GM12878 (cell line): ENCODE measurements at regions not wholly inside any gene's neighbourhood (a gene's known extent, or its start where the extent isn't known, plus 50 kb on each side); places are given as distances from the start of the nearest gene placed in this dataset.

Experiments
- ATAC-seq: fragments of 200-7000 bp; cut with Tn5 transposase; 3 replicates; pipeline ENCODE4 v1.9.1; 2020; ENCODE audit warnings: mild to moderate bottlenecking, moderate library complexity
- BruUV-seq: library from RNA; stranded (reverse); fragments of 400-500 nt; replicated peaks from 2 replicates; lab custom pipeline; 2021; lab: Mats Ljungman, UMichigan
- CTCF ChIA-PET: fragments of 300-600 bp; sonication (Branson Sonifier 250); formaldehyde crosslinking; extraction: SDS; loops from one replicate; lab custom pipeline; 2021; ENCODE audit warnings: inconsistent platforms; lab: Yijun Ruan, JAX
- POLR2A ChIA-PET: fragments of 350-600 bp; formaldehyde crosslinking; extraction: SDS; loops from one replicate; lab custom pipeline; 2021; ENCODE audit warnings: inconsistent platforms; lab: Charles Lee
- RAD21 ChIA-PET: fragments of 300-600 bp; sonication (Branson Sonifier 250); formaldehyde crosslinking; loops from one replicate; lab custom pipeline; 2023; ENCODE audit warnings: antibody characterized with exemption; ENCODE audit not compliant: unreplicated experiment; lab: Charles Lee
- SMC1A ChIA-PET: fragments of 300-600 bp; sonication (Branson Sonifier 250); formaldehyde crosslinking; loops from one replicate; lab custom pipeline; 2023; ENCODE audit not compliant: unreplicated experiment, uncharacterized antibody; lab: Charles Lee
- DNase-seq: peaks from one replicate; pipeline ENCODE4 v3.0.0-alpha.2; 2011; ENCODE audit warnings: low read depth, low spot score
- FAIRE-seq: peaks from 3 replicates; lab custom pipeline; 2011; peaks lifted over from hg19 to GRCh38; lab: Jason Lieb, UNC
- H2AFZ ChIP-seq: 2 replicates; pipeline ENCODE4 v1.6.0; 2011; ENCODE audit warnings: low read depth, low read length, control low read depth; ENCODE audit not compliant: control insufficient read depth
- H3K27ac ChIP-seq: 2 replicates; pipeline ENCODE4 v1.5.1; 2011; ENCODE audit warnings: control low read depth; ENCODE audit not compliant: control insufficient read depth, insufficient read depth
- H3K27me3 ChIP-seq, 2 experiments: replicated peaks in 1 of 2; 2 replicates each; pipeline versions ENCODE4 v1.6.0 to v1.6.1; 2011; ENCODE audit warnings: low read length in 1 of 2; ENCODE audit not compliant: control insufficient read depth in 2 of 2, insufficient read depth in 2 of 2
- H3K36me3 ChIP-seq, 2 experiments: 2 replicates each; pipeline ENCODE4 v1.5.1; 2011; ENCODE audit warnings: low read length in 1 of 2; ENCODE audit not compliant: control insufficient read depth in 2 of 2, insufficient read depth in 2 of 2
- H3K4me1 ChIP-seq: 2 replicates; pipeline ENCODE4 v1.6.1; 2011; ENCODE audit warnings: mild to moderate bottlenecking, low read length, moderate library complexity, mixed read lengths; ENCODE audit not compliant: control insufficient read depth, insufficient read depth
- H3K4me2 ChIP-seq: 2 replicates; pipeline ENCODE4 v1.6.0; 2011; ENCODE audit warnings: control low read depth; ENCODE audit not compliant: control insufficient read depth, insufficient read depth
- H3K4me3 ChIP-seq: fragments of 200-600 bp; sonication (generic); 2 replicates; pipeline ENCODE4 v1.5.1; 2016
- H3K79me2 ChIP-seq: 2 replicates; pipeline ENCODE4 v1.6.0; 2011; ENCODE audit warnings: low read length; ENCODE audit not compliant: control insufficient read depth, insufficient read depth
- H3K9ac ChIP-seq: 2 replicates; pipeline ENCODE4 v1.8.0; 2011; ENCODE audit warnings: low read length, control low read depth, mixed read lengths; ENCODE audit not compliant: control insufficient read depth, insufficient read depth
- H3K9me3 ChIP-seq: replicated peaks from 3 replicates; pipeline ENCODE4 v1.5.1; 2011; ENCODE audit warnings: mild to moderate bottlenecking, low read length; ENCODE audit not compliant: control insufficient read depth, insufficient read depth
- H4K20me1 ChIP-seq: 2 replicates; pipeline ENCODE4 v1.6.0; 2011; ENCODE audit not compliant: control insufficient read depth, insufficient read depth
- CBX3 ChIP-seq: fragments of 200-600 bp; sonication (generic); IDR thresholded peaks from 2 replicates; pipeline ENCODE4 v1.6.1; 2016; ENCODE audit warnings: low read depth, borderline replicate concordance
- CBX5 ChIP-seq: sonication (generic); IDR thresholded peaks from 2 replicates; pipeline ENCODE4 v1.6.1; 2016; ENCODE audit warnings: low read depth, moderate library complexity, mild to moderate bottlenecking, inconsistent platforms
- CHD2 ChIP-seq: IDR thresholded peaks from 2 replicates; pipeline ENCODE4 v1.6.1; 2011; ENCODE audit warnings: low read depth, low read length, improper control_type of control experiment, borderline replicate concordance
- CREB1 ChIP-seq: IDR thresholded peaks from 2 replicates; pipeline ENCODE4 v1.6.1; 2012; ENCODE audit warnings: low read depth, mild to moderate bottlenecking, inconsistent platforms
- FOXK2 ChIP-seq: fragments of 450-650 bp; IDR thresholded peaks from 2 replicates; pipeline ENCODE4 v1.6.1; 2017; ENCODE audit warnings: mild to moderate bottlenecking, moderate library complexity
- KLF5 ChIP-seq: fragments of 450-650 bp; IDR thresholded peaks from 2 replicates; pipeline ENCODE4 v1.6.1; 2014; ENCODE audit warnings: mild to moderate bottlenecking; ENCODE audit not compliant: partially characterized antibody
- MTA2 ChIP-seq: fragments of 450-650 bp; IDR thresholded peaks from 2 replicates; pipeline ENCODE4 v1.6.1; 2016; ENCODE audit warnings: low read depth, mild to moderate bottlenecking, moderate library complexity
- MYB ChIP-seq: fragments of 150-350 bp; IDR thresholded peaks from 2 replicates; pipeline ENCODE4 v1.6.1; 2014; ENCODE audit warnings: mild to moderate bottlenecking, low read depth, low read length, borderline replicate concordance
- POLR2A ChIP-seq: IDR thresholded peaks from 2 replicates; pipeline ENCODE4 v1.6.1; 2011; ENCODE audit warnings: low read depth, mild to moderate bottlenecking, low read length
- RBBP5 ChIP-seq: fragments of 200-600 bp; sonication (generic); conservative IDR thresholded peaks from 2 replicates; pipeline ENCODE4 v1.6.1; 2016
- SIN3A ChIP-seq: IDR thresholded peaks from 2 replicates; pipeline ENCODE4 v1.6.1; 2012; ENCODE audit warnings: low read depth, low read length, improper control_type of control experiment
- SREBF2 ChIP-seq: IDR thresholded peaks from 2 replicates; pipeline ENCODE4 v1.6.1; 2012; ENCODE audit warnings: mild to moderate bottlenecking, low read length
- ZNF274 ChIP-seq: IDR thresholded peaks from one replicate; pipeline ENCODE4 v1.8.0; 2011; ENCODE audit not compliant: insufficient read length, insufficient read depth
- ZNF687 ChIP-seq: fragments of 450-650 bp; IDR thresholded peaks from 2 replicates; pipeline ENCODE4 v1.6.1; 2017; ENCODE audit warnings: mild to moderate bottlenecking, moderate library complexity
- WGBS: methylation state at CpG from one replicate; pipeline ENCODE4 v1.1.6; 2016; ENCODE audit warnings: low lambda C conversion rate; ENCODE audit not compliant: insufficient replicate concordance, insufficient coverage; ENCODE audit errors: missing lambda C conversion rate; 5-methylcytosine and 5-hydroxymethylcytosine counted together
- in situ Hi-C: fragments of 300-500 bp; cut with MboI; formaldehyde crosslinking; loops from 9 replicates; pipeline ENCODE4 v1.14.3; 2018; ENCODE audit warnings: mixed read lengths
- intact Hi-C: fragments of 100-400 bp; cut with micrococcal nuclease; formaldehyde crosslinking; loops from one replicate; pipeline ENCODE4 v1.14.2; 2022; ENCODE audit not compliant: unreplicated experiment
- TF ChIP-seq, protein P1 (sequence below): fragments of 450-650 bp; IDR thresholded peaks from 2 replicates; pipeline ENCODE4 v1.6.1; 2017; ENCODE audit warnings: mild to moderate bottlenecking, low read depth, inconsistent platforms; ENCODE audit not compliant: poor library complexity, severe bottlenecking
- TF ChIP-seq, protein P2 (sequence below): fragments of 150-350 bp; IDR thresholded peaks from 2 replicates; pipeline ENCODE4 v1.6.1; 2016; ENCODE audit warnings: low read depth, low read length

GRCh38 chr2:142218471-142218870 lies 87.7 kb upstream of the LRP1B start:
- ChIA-PET SMC1A (interaction anchor here (0.8 kb wide), 1 partner anchor 17 kb away, joined by 4 read pairs; no protein-coding TSS in a partner anchor), RAD21 (no interaction called here), CTCF (no interaction called here), POLR2A (no interaction called here)
- intact Hi-C loops (no loop called here), in situ Hi-C loops (no loop called here)
- no peak overlapping the region for H3K9ac ChIP-seq
- H3K9me3 ChIP-seq, result no peaks in the 10 kb centered on the region
- no peaks in the 10 kb centered on the region for H3K27me3 ChIP-seq
- no peak overlapping the region for H3K4me2 ChIP-seq
- no peak for ATAC-seq
- no peak overlapping the region for H3K4me3 ChIP-seq
- WGBS, result 23% methylated on average over 3 of the region's 3 CpGs
- no peaks in the 10 kb centered on the region for H3K79me2 ChIP-seq
- no peaks in the 10 kb centered on the region for H3K36me3 ChIP-seq
- no peaks in the 10 kb centered on the region for H4K20me1 ChIP-seq
- no TSS peak for BruUV-seq
- H3K4me1 ChIP-seq, result no peaks in the 10 kb centered on the region
- no peak for FAIRE-seq
- no peak overlapping the region for H3K27ac ChIP-seq
- no peak overlapping the region for H2AFZ ChIP-seq
- no peak for DNase-seq
- TF ChIP-seq POLR2A (no peak), RBBP5 (no peak), ZNF687 (no peak), CBX3 (no peak), CBX5 (no peak), MTA2 (no peak), SREBF2 (no peak), CHD2 (no peak), CREB1 (no peak), MYB (no peak), KLF5 (no peak), SIN3A (no peak), ZNF274 (no peak), FOXK2 (no peak)
- TF ChIP-seq, protein P1, sequence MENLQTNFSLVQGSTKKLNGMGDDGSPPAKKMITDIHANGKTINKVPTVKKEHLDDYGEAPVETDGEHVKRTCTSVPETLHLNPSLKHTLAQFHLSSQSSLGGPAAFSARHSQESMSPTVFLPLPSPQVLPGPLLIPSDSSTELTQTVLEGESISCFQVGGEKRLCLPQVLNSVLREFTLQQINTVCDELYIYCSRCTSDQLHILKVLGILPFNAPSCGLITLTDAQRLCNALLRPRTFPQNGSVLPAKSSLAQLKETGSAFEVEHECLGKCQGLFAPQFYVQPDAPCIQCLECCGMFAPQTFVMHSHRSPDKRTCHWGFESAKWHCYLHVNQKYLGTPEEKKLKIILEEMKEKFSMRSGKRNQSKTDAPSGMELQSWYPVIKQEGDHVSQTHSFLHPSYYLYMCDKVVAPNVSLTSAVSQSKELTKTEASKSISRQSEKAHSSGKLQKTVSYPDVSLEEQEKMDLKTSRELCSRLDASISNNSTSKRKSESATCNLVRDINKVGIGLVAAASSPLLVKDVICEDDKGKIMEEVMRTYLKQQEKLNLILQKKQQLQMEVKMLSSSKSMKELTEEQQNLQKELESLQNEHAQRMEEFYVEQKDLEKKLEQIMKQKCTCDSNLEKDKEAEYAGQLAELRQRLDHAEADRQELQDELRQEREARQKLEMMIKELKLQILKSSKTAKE, result no peak
- TF ChIP-seq, protein P2, sequence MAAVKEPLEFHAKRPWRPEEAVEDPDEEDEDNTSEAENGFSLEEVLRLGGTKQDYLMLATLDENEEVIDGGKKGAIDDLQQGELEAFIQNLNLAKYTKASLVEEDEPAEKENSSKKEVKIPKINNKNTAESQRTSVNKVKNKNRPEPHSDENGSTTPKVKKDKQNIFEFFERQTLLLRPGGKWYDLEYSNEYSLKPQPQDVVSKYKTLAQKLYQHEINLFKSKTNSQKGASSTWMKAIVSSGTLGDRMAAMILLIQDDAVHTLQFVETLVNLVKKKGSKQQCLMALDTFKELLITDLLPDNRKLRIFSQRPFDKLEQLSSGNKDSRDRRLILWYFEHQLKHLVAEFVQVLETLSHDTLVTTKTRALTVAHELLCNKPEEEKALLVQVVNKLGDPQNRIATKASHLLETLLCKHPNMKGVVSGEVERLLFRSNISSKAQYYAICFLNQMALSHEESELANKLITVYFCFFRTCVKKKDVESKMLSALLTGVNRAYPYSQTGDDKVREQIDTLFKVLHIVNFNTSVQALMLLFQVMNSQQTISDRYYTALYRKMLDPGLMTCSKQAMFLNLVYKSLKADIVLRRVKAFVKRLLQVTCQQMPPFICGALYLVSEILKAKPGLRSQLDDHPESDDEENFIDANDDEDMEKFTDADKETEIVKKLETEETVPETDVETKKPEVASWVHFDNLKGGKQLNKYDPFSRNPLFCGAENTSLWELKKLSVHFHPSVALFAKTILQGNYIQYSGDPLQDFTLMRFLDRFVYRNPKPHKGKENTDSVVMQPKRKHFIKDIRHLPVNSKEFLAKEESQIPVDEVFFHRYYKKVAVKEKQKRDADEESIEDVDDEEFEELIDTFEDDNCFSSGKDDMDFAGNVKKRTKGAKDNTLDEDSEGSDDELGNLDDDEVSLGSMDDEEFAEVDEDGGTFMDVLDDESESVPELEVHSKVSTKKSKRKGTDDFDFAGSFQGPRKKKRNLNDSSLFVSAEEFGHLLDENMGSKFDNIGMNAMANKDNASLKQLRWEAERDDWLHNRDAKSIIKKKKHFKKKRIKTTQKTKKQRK, result no peak
